ENCODE measurements at regions not wholly inside any gene's neighbourhood (a gene's known extent, or its start where the extent isn't known, plus 50 kb on each side); places are given as distances from the start of the nearest gene placed in this dataset.

DNA sequence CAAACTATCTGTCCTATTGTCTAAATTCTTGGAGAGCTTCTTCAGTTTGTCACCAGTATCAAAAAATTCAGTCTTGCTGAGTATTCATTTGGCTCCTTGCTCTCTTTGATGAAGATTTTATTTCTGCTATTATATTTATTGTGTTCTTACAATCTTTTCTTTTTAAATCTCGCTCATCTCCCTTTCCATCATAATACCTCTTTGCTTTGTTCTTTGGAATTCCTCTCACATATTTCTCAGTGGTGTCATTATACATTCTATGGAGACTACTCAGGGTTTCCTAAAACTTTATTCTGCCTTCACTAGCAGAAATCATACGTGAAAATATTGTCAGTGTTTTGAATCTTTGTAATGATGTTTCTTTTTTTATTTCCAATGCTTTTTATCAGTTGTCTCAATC is 445.2 kb upstream of the ID4 start:
- Histone ChIP-seq H3K36me3 (ENCODE audit: control insufficient read depth, insufficient read depth, low read length) (no peaks in the 10 kb centered on the region), H3K9ac (ENCODE audit: low read depth, low read length) (no peak overlapping the region)
- no peak for DNase-seq

More for the DNA sequence above, 445.2 kb upstream of the ID4 start:
- Histone ChIP-seq H3K9me1 (ENCODE audit: insufficient read depth, low read length) (no peaks in the 10 kb centered on the region), H3K14ac (replicated peaks; ENCODE audit: low read depth, low read length) (no peak overlapping the region), H3K4ac (ENCODE audit: low read depth, low read length) (no peak overlapping the region), H3K27me3 (ENCODE audit: control insufficient read depth, insufficient read depth, low read length) (no peaks in the 10 kb centered on the region), H3K9me3 (ENCODE audit: control insufficient read depth, insufficient read depth, low read length) (no peaks in the 10 kb centered on the region), H3K4me1 (ENCODE audit: control insufficient read depth, insufficient read depth, low read length) (no peaks in the 10 kb centered on the region), H2AFZ (replicated peaks; ENCODE audit: low read length, poor library complexity) (no peak overlapping the region), H3K4me3 (ENCODE audit: insufficient read depth, low read depth, low read length) (no peak overlapping the region), H3K23ac (ENCODE audit: low read depth, low read length) (no peak overlapping the region), H4K91ac (ENCODE audit: insufficient read depth, low read depth, low read length) (no peak overlapping the region), H2BK15ac (ENCODE audit: low read depth, low read length) (no peak overlapping the region), H4K8ac (ENCODE audit: low read depth in 2 of 2, low read length in 2 of 2) (no peak overlapping the region), H4K20me1 (ENCODE audit: insufficient read depth, low read length) (no peaks in the 10 kb centered on the region), H2BK20ac (ENCODE audit: low read depth, low read length) (no peak overlapping the region), H2AK9ac (replicated peaks; ENCODE audit: low read depth, low read length, poor library complexity) (no peak overlapping the region), H2BK120ac (ENCODE audit: low read depth, low read length) (no peak overlapping the region), H2AK5ac (ENCODE audit: low read depth, low read length) (no peak overlapping the region), H3K27ac (ENCODE audit: insufficient read depth, low read length) (no peak overlapping the region), H3K18ac (ENCODE audit: low read depth, low read length) (no peak overlapping the region), H3K4me2 (ENCODE audit: low read depth, low read length) (no peak overlapping the region), H3K79me1 (ENCODE audit: low read depth in 1 of 2, low read length in 2 of 2) (no peaks in the 10 kb centered on the region), H3K56ac (ENCODE audit: extremely low read depth, insufficient read depth, low read length) (no peak overlapping the region), H2BK5ac (ENCODE audit: low read depth, low read length, poor library complexity, severe bottlenecking) (no peak overlapping the region), H4K5ac (ENCODE audit: low read depth, low read length) (no peak overlapping the region)
- in situ Hi-C loops (cut with MboI; ENCODE audit: low sequenced_read_pairs): no loop called here
- CTCF ChIA-PET: no interaction called here
- intact Hi-C loops (cut with micrococcal nuclease): no loop called here
- WGBS, 2 experiments (ENCODE audit: extremely low coverage in 2 of 2, insufficient read length in 1 of 2): 100% methylated on average over 1 of the region's 2 CpGs; no CpG with 5 or more reads in 1 of the 2 experiments
- dilution Hi-C loops (cut with HindIII; ENCODE audit: low sequenced_read_pairs, unreplicated experiment): no loop called here
- POLR2A ChIA-PET (ENCODE audit: unreplicated experiment): no interaction called here
- ATAC-seq (ENCODE audit: low read depth): no peak
- no TSS peak for BruUV-seq (replicated peaks)
- TF ChIP-seq MXI1 (IDR thresholded peaks at IDR 0.05; ENCODE audit: borderline replicate concordance, low read depth, low read length): no peak
- no peak for TF ChIP-seq CHD1 (IDR thresholded peaks at IDR 0.05; ENCODE audit: low read depth, low read length)
- TF ChIP-seq MAFK (IDR thresholded peaks at IDR 0.05; ENCODE audit: low read depth, low read length): no peak
- TF ChIP-seq CEBPB (IDR thresholded peaks at IDR 0.05; ENCODE audit: low read depth, low read length): no peak

Measured in IMR-90 (cell line).